Duodenal mucosa (tissue), 2 donors: ENCODE measurements at regions not wholly inside any gene's neighbourhood (a gene's known extent, or its start where the extent isn't known, plus 50 kb on each side); places are given as distances from the start of the nearest gene placed in this dataset.

Source experiments
- H3K27ac ChIP-seq: one replicate; pipeline ENCODE4 v1.7.0; 2013; ENCODE audit warnings: low read depth, low read length
- H3K27me3 ChIP-seq, 2 donors: one replicate each; pipeline ENCODE4 v1.7.0; 2013; ENCODE audit warnings: low read length in 2 of 2, control low read depth in 1 of 2; ENCODE audit not compliant: insufficient read depth in 2 of 2, control insufficient read depth in 1 of 2
- H3K36me3 ChIP-seq, 2 donors: one replicate each; pipeline ENCODE4 v1.7.0; 2013; ENCODE audit warnings: low read length in 2 of 2, control low read depth in 1 of 2; ENCODE audit not compliant: insufficient read depth in 2 of 2, control insufficient read depth in 1 of 2
- H3K4me1 ChIP-seq, 2 donors: one replicate each; pipeline ENCODE4 v1.7.0; 2013; ENCODE audit warnings: low read length in 2 of 2, control low read depth in 1 of 2; ENCODE audit not compliant: insufficient read depth in 2 of 2, control insufficient read depth in 1 of 2
- H3K4me3 ChIP-seq, 2 donors: one replicate each; pipeline ENCODE4 v1.7.0; 2013; ENCODE audit warnings: low read length in 2 of 2, low read depth in 1 of 2
- H3K9ac ChIP-seq, 2 donors: one replicate each; pipeline ENCODE4 v1.7.0; 2013; ENCODE audit warnings: low read length in 2 of 2, low read depth in 1 of 2
- H3K9me3 ChIP-seq, 2 donors: one replicate each; pipeline ENCODE4 v1.7.0; 2013; ENCODE audit warnings: low read length in 2 of 2, control low read depth in 1 of 2; ENCODE audit not compliant: control insufficient read depth in 1 of 2

GRCh38 chr11:134466610-134467567, 54.8 kb upstream of the B3GAT1 start:
- H3K9me3 ChIP-seq: no peaks in the 10 kb centered on the region
- peak overlapping the region; percentile 51 to 53 for H3K4me3 ChIP-seq
- peaks cover 4 to 12% of the 10 kb centered on the region in 2 donors for H3K4me1 ChIP-seq
- H3K36me3 ChIP-seq: peaks cover 0 to 7% of the 10 kb centered on the region in 2 donors
- no peaks in the 10 kb centered on the region for H3K27me3 ChIP-seq
- peak overlapping the region; percentile 16 to 25 for H3K9ac ChIP-seq
- H3K27ac ChIP-seq: peak overlapping the region; percentile 36

DNA sequence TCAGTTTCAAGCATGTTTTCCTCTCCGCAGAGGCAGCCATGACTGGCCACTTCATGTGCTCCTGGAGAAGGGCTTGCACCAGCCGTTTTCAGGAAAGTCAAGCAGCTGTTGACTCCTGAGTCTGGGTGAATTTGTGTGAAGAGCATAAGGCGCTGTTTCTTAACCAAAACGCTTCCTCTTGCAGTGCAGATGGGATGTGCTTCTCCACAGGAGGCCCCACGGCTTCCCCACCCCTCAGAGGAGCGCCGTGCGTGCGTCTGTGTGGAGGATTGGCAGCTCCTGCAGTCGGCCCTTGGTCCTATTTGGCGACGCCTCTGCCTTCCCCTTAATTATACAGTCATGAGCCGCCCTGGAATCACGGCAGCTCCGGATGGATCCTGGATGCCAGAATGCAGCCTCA, 54.1 kb upstream of the B3GAT1 start:
- Histone ChIP-seq H3K9ac (peak overlapping the region; percentile 14 to 25), H3K4me3 (peak overlapping the region; percentile 51 to 53), H3K27ac (peak overlapping the region; percentile 36)

GRCh38 chr11:134464981-134465730, 53.1 kb upstream of the B3GAT1 start:
- Histone ChIP-seq H3K36me3 (peaks cover 0 to 4% of the 10 kb centered on the region in 2 donors), H3K4me3 (no peak overlapping the region), H3K27ac (no peak overlapping the region), H3K4me1 (peaks cover 4 to 12% of the 10 kb centered on the region in 2 donors), H3K27me3 (no peaks in the 10 kb centered on the region), H3K9me3 (no peaks in the 10 kb centered on the region), H3K9ac (no peak overlapping the region)

More for the DNA sequence above, 54.1 kb upstream of the B3GAT1 start:
- Histone ChIP-seq H3K9me3 (no peaks in the 10 kb centered on the region), H3K36me3 (peaks cover 0 to 7% of the 10 kb centered on the region in 2 donors), H3K27me3 (no peaks in the 10 kb centered on the region), H3K4me1 (peaks cover 4 to 12% of the 10 kb centered on the region in 2 donors)

DNA sequence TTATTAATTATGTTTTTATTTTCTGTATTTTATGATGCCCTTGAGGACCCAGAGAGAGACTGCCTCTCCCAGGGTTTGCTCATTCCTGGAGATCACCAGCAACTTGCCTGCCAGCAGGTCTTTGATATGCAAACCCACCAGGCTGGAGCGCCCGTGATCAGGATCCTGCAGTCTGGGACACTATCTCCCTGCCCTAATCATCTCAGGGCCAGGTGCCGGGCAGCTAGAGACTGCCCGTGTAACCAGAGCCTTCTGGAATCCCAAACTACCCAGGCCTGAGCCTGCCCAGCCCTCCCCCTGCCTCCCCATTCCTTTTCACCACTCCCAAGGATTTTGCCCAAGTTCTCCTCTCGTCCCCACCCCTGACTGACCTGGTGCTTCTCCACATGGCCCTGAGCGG, 52.2 kb upstream of the B3GAT1 start:
- no peaks in the 10 kb centered on the region for H3K9me3 ChIP-seq
- H3K4me1 ChIP-seq: peaks cover 4 to 12% of the 10 kb centered on the region in 2 donors
- H3K36me3 ChIP-seq: no peaks in the 10 kb centered on the region
- no peak overlapping the region for H3K4me3 ChIP-seq
- H3K9ac ChIP-seq: no peak overlapping the region
- H3K27me3 ChIP-seq: no peaks in the 10 kb centered on the region
- H3K27ac ChIP-seq: no peak overlapping the region

- H3K9me3 ChIP-seq: no peaks in the 10 kb centered on the region
- H3K9ac ChIP-seq: no peak overlapping the region
These were observed 51.7 kb upstream of the B3GAT1 start for GRCh38 chr11:134463716-134464115.

More at GRCh38 chr11:134463716-134464115, 51.7 kb upstream of the B3GAT1 start:
- Histone ChIP-seq H3K27me3 (no peaks in the 10 kb centered on the region), H3K4me3 (no peak overlapping the region), H3K27ac (no peak overlapping the region), H3K36me3 (no peaks in the 10 kb centered on the region), H3K4me1 (peaks cover 4 to 8% of the 10 kb centered on the region in 2 donors)
